GM12892 (cell line): ENCODE measurements at regions not wholly inside any gene's neighbourhood (a gene's known extent, or its start where the extent isn't known, plus 50 kb on each side); places are given as distances from the start of the nearest gene placed in this dataset.

Experiments used
- POLR2A ChIP-seq: IDR thresholded peaks from 2 replicates; pipeline ENCODE4 v1.6.1; 2011; ENCODE audit warnings: low read depth, low read length, control low read depth
- POLR2AphosphoS5 ChIP-seq: IDR thresholded peaks from 2 replicates; pipeline ENCODE4 v1.6.1; 2011; ENCODE audit warnings: low read depth, low read length, control low read depth
- TAF1 ChIP-seq: IDR thresholded peaks from 2 replicates; pipeline ENCODE4 v1.6.1; 2011; ENCODE audit warnings: low read depth, mild to moderate bottlenecking, control low read depth, low read length, borderline replicate concordance

GRCh38 chr1:200257235-200257634 lies 152.6 kb downstream of the ZNF281 start:
- TF ChIP-seq POLR2A, result no peak
- no peak for TF ChIP-seq TAF1
- no peak for TF ChIP-seq POLR2AphosphoS5
